ENCODE measurements at regions not wholly inside any gene's neighbourhood (a gene's known extent, or its start where the extent isn't known, plus 50 kb on each side); places are given as distances from the start of the nearest gene placed in this dataset.

- TF ChIP-seq CEBPB (IDR thresholded peaks at IDR 0.05; ENCODE audit: borderline replicate concordance in 1 of 2, low read depth in 2 of 2, low read length in 2 of 2) (no peak), POLR2A (IDR thresholded peaks at IDR 0.05; ENCODE audit: low read depth, low read length) (no peak), CTCF (IDR thresholded peaks at IDR 0.05 in 2 of 3, conservative IDR thresholded peaks at IDR 0.05 in 1 of 3; ENCODE audit: control insufficient read depth in 2 of 3, extremely low read depth in 1 of 3, insufficient read depth in 1 of 3, low read depth in 3 of 3, low read length in 3 of 3) (no peak), EP300 (IDR thresholded peaks at IDR 0.05; ENCODE audit: borderline replicate concordance in 1 of 2, control insufficient read depth in 1 of 2, low read depth in 2 of 2, low read length in 2 of 2) (no peak), POLR2AphosphoS5 (IDR thresholded peaks at IDR 0.05; ENCODE audit: low read length) (no peak), FOXK2 (IDR thresholded peaks at IDR 0.05) (no peak), EZH2 (IDR thresholded peaks at IDR 0.05; ENCODE audit: borderline replicate concordance, control insufficient read depth, low read depth, low read length) (no peak), ETV6 (conservative IDR thresholded peaks at IDR 0.05 in 1 of 2, IDR thresholded peaks at IDR 0.05 in 1 of 2; ENCODE audit: borderline replicate concordance in 1 of 2, low read depth in 1 of 2) (no peak), YY1 (IDR thresholded peaks at IDR 0.05; ENCODE audit: low read depth, low read length) (no peak), SUZ12 (IDR thresholded peaks at IDR 0.05; ENCODE audit: unreplicated experiment) (no peak)
Measured at GRCh38 chr11:97746818-97747217, 1273.9 kb upstream of the CNTN5 start.

Measured in GM12878 (cell line).